H9 (cell line): ENCODE measurements at regions not wholly inside any gene's neighbourhood (a gene's known extent, or its start where the extent isn't known, plus 50 kb on each side); places are given as distances from the start of the nearest gene placed in this dataset.

Experiments
- DNase-seq: peaks from one replicate; pipeline ENCODE4 v3.0.0-alpha.2; 2017
- H2AFZ ChIP-seq: one replicate; pipeline ENCODE4 v1.6.1; 2013; ENCODE audit warnings: mild to moderate bottlenecking, low read length, control low read depth, moderate library complexity
- H2AK5ac ChIP-seq: 2 replicates; pipeline ENCODE4 v1.6.1; 2013; ENCODE audit warnings: low read length, control low read depth, mixed read lengths; ENCODE audit not compliant: insufficient read length
- H2BK120ac ChIP-seq: one replicate; pipeline ENCODE4 v1.6.1; 2013; ENCODE audit warnings: low read depth, mild to moderate bottlenecking, low read length, control low read depth, inconsistent platforms; ENCODE audit not compliant: poor library complexity, severe bottlenecking
- H2BK12ac ChIP-seq: 2 replicates; pipeline ENCODE4 v1.6.1; 2013; ENCODE audit warnings: low read length, control low read depth, mixed read lengths, low read depth; ENCODE audit not compliant: insufficient read length
- H2BK15ac ChIP-seq: 2 replicates; pipeline ENCODE4 v1.6.1; 2013; ENCODE audit warnings: low read depth, low read length, control low read depth
- H2BK20ac ChIP-seq: one replicate; pipeline ENCODE4 v1.6.1; 2013; ENCODE audit warnings: low read depth, mild to moderate bottlenecking, low read length, control low read depth, inconsistent platforms; ENCODE audit not compliant: poor library complexity, severe bottlenecking
- H2BK5ac ChIP-seq: 2 replicates; pipeline ENCODE4 v1.6.1; 2013; ENCODE audit warnings: low read length, control low read depth, mixed read lengths; ENCODE audit not compliant: insufficient read length
- H3K14ac ChIP-seq: 2 replicates; pipeline ENCODE4 v1.6.1; 2013; ENCODE audit warnings: low read length, control low read depth; ENCODE audit not compliant: insufficient read depth
- H3K18ac ChIP-seq: 2 replicates; pipeline ENCODE4 v1.6.1; 2013; ENCODE audit warnings: low read depth, mild to moderate bottlenecking, mixed read lengths, low read length, control low read depth; ENCODE audit not compliant: insufficient read length
- H3K23ac ChIP-seq: 2 replicates; pipeline ENCODE4 v1.6.1; 2013; ENCODE audit warnings: low read length, control low read depth, mixed read lengths, low read depth; ENCODE audit not compliant: insufficient read length
- H3K23me2 ChIP-seq: 2 replicates; pipeline ENCODE4 v1.6.1; 2013; ENCODE audit warnings: low read depth, mild to moderate bottlenecking, mixed read lengths, low read length, control low read depth; ENCODE audit not compliant: insufficient read length, poor library complexity, severe bottlenecking
- H3K27ac ChIP-seq: 2 replicates; pipeline ENCODE4 v1.5.1; 2013; ENCODE audit warnings: low read length, control low read depth, mixed read lengths, low read depth; ENCODE audit not compliant: insufficient read length
- H3K27me3 ChIP-seq: 2 replicates; pipeline ENCODE4 v1.6.1; 2013; ENCODE audit warnings: low read length, control low read depth, inconsistent platforms; ENCODE audit not compliant: insufficient read depth
- H3K4ac ChIP-seq: 2 replicates; pipeline ENCODE4 v1.6.1; 2013; ENCODE audit warnings: low read depth, mild to moderate bottlenecking, control low read depth, inconsistent platforms, low read length, moderate library complexity
- H3K4me1 ChIP-seq: 2 replicates; pipeline ENCODE4 v1.6.1; 2013; ENCODE audit warnings: low read length, control low read depth, inconsistent platforms; ENCODE audit not compliant: insufficient read depth
- H3K4me2 ChIP-seq: 2 replicates; pipeline ENCODE4 v1.6.1; 2013; ENCODE audit warnings: low read length, control low read depth, mixed read lengths; ENCODE audit not compliant: insufficient read length, insufficient read depth
- H3K56ac ChIP-seq: 2 replicates; pipeline ENCODE4 v1.6.1; 2013; ENCODE audit warnings: low read depth, mild to moderate bottlenecking, mixed read lengths, low read length, control low read depth; ENCODE audit not compliant: insufficient read length
- H3K79me1 ChIP-seq: 2 replicates; pipeline ENCODE4 v1.6.1; 2013; ENCODE audit warnings: low read depth, mild to moderate bottlenecking, moderate library complexity, low read length, control low read depth, inconsistent platforms; ENCODE audit not compliant: insufficient read depth, poor library complexity, severe bottlenecking
- H3K79me2 ChIP-seq: 2 replicates; pipeline ENCODE4 v1.6.1; 2013; ENCODE audit warnings: low read length, control low read depth, inconsistent platforms; ENCODE audit not compliant: insufficient read depth
- H3K9ac ChIP-seq: 2 replicates; pipeline ENCODE4 v1.6.1; 2013; ENCODE audit warnings: low read length, control low read depth, mixed read lengths; ENCODE audit not compliant: insufficient read length; ENCODE audit errors: extremely low read depth
- H3K9me3 ChIP-seq: one replicate; pipeline ENCODE4 v1.6.1; 2013; ENCODE audit warnings: low read depth, low read length, inconsistent platforms; ENCODE audit not compliant: control insufficient read depth
- H3T11ph ChIP-seq: one replicate; pipeline ENCODE4 v1.6.1; 2013; ENCODE audit warnings: mild to moderate bottlenecking, low read length, control low read depth, inconsistent platforms
- H4K20me1 ChIP-seq: one replicate; pipeline ENCODE4 v1.6.1; 2013; ENCODE audit not compliant: control insufficient read depth, insufficient read length, insufficient read depth
- H4K5ac ChIP-seq: 2 replicates; pipeline ENCODE4 v1.6.1; 2013; ENCODE audit warnings: low read depth, mild to moderate bottlenecking, mixed read lengths, low read length, control low read depth; ENCODE audit not compliant: insufficient read length
- H4K8ac ChIP-seq: replicated peaks from 2 replicates; pipeline ENCODE4 v1.6.1; 2013; ENCODE audit warnings: low read length, control low read depth, mixed read lengths, low read depth; ENCODE audit not compliant: insufficient read length
- H4K91ac ChIP-seq: 2 replicates; pipeline ENCODE4 v1.6.1; 2013; ENCODE audit warnings: low read depth, mild to moderate bottlenecking, moderate library complexity, mixed read lengths, low read length, control low read depth; ENCODE audit not compliant: insufficient read length
- H3K27ac Mint-ChIP-seq, 3 experiments: 2 replicates in 2 of 3; 3 replicates in 1 of 3; pipeline ENCODE4 v1.8.0; 2020 to 2021; ENCODE audit warnings: mixed read lengths in 3 of 3, mild to moderate bottlenecking in 1 of 3, moderate library complexity in 1 of 3
- H3K27me3 Mint-ChIP-seq: 2 replicates; pipeline ENCODE4 v1.8.0; 2021; ENCODE audit warnings: low read depth, mild to moderate bottlenecking, moderate library complexity, mixed read lengths
- H3K36me3 Mint-ChIP-seq, 3 experiments: 2 replicates in 2 of 3; 3 replicates in 1 of 3; pipeline ENCODE4 v1.8.0; 2020 to 2021; ENCODE audit warnings: low read depth in 3 of 3, mixed read lengths in 3 of 3; ENCODE audit not compliant: insufficient read depth in 1 of 3
- H3K4me1 Mint-ChIP-seq, 2 experiments: 2 replicates each; pipeline ENCODE4 v1.8.0; 2020; ENCODE audit warnings: mixed read lengths in 2 of 2
- H3K4me3 Mint-ChIP-seq, 2 experiments: 2 replicates in 1 of 2; 3 replicates in 1 of 2; pipeline ENCODE4 v1.8.0; 2020 to 2021; ENCODE audit warnings: mild to moderate bottlenecking in 2 of 2, mixed read lengths in 2 of 2, moderate library complexity in 1 of 2
- H3K9me3 Mint-ChIP-seq, 2 experiments: 2 replicates in 1 of 2; 3 replicates in 1 of 2; pipeline ENCODE4 v1.8.0; 2020; ENCODE audit warnings: mild to moderate bottlenecking in 2 of 2, mixed read lengths in 2 of 2, moderate library complexity in 1 of 2
- WGBS: extraction: QIAGEN DNeasy Blood & Tissue Kit; methylation state at CpG from one replicate; pipeline ENCODE4 v1.1.7; 2013; ENCODE audit warnings: missing lambda C conversion rate, low lambda C conversion rate, mixed read lengths; ENCODE audit not compliant: insufficient read length; ENCODE audit errors: extremely low coverage; 5-methylcytosine and 5-hydroxymethylcytosine counted together
- TF ChIP-seq, protein P1 (sequence below): fragments of 200-600 bp; sonication (generic); conservative IDR thresholded peaks from 3 replicates; pipeline ENCODE4 v1.8.0; 2021; ENCODE audit warnings: antibody characterized with exemption, mild to moderate bottlenecking

DNA sequence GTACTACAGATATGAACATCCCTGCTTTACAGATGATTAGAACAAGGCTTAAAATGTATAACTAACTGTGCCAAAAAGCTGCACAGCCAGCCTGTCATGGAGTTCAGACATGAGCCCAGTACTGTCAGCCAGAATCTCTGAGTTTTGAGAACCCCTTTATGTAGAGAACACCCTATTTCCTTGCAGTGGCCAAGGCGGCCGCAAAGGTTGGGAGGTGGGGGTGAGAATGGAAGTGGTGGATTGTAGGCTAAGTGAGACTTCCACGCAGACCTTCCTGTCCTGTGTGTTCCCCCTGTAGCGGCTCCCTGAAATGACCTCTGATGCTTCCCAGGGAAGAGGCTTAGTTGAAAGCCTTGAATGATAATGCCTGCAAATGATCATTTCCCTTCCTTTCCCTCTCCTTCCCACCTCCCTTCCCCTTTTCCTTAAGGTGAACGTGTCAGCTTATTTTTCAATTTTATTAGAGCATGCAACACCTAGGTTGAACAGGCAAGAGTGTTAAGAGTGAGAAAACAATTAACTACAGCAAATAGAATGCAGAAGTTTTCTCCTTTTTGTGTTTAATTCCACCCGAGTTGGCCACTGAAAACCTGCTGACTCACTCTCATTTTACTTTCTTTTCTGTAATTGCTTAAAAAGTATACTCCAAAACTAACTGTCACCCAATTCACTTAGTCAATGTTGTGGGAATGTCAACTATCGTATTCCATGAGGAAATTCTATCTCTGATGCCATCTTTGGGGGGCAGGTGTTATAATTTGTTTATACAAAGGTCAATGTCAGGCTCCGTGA lies 167.0 kb upstream of the EDNRB start:
- H3K23ac ChIP-seq: no peak overlapping the region
- no peak overlapping the region for H2BK5ac ChIP-seq
- H3K9me3 Mint-ChIP-seq: peaks cover 21 to 25% of the 10 kb centered on the region in 2 experiments
- no peaks in the 10 kb centered on the region for H3K23me2 ChIP-seq
- no peaks in the 10 kb centered on the region for H3K27me3 Mint-ChIP-seq
- no CpG with 5 or more reads among the region's 8 CpGs for WGBS
- TF ChIP-seq, protein P1, sequence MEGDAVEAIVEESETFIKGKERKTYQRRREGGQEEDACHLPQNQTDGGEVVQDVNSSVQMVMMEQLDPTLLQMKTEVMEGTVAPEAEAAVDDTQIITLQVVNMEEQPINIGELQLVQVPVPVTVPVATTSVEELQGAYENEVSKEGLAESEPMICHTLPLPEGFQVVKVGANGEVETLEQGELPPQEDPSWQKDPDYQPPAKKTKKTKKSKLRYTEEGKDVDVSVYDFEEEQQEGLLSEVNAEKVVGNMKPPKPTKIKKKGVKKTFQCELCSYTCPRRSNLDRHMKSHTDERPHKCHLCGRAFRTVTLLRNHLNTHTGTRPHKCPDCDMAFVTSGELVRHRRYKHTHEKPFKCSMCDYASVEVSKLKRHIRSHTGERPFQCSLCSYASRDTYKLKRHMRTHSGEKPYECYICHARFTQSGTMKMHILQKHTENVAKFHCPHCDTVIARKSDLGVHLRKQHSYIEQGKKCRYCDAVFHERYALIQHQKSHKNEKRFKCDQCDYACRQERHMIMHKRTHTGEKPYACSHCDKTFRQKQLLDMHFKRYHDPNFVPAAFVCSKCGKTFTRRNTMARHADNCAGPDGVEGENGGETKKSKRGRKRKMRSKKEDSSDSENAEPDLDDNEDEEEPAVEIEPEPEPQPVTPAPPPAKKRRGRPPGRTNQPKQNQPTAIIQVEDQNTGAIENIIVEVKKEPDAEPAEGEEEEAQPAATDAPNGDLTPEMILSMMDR: no peak
- no peak overlapping the region; the same call in 1 of the 2 replicates for H2BK15ac ChIP-seq
- peaks cover 12 to 18% (median 14%) of the 10 kb centered on the region in 3 experiments for H3K36me3 Mint-ChIP-seq
- no peak overlapping the region for H4K8ac ChIP-seq
- H3K18ac ChIP-seq: no peak overlapping the region
- H3T11ph ChIP-seq: no peak overlapping the region
- no peak overlapping the region for H4K5ac ChIP-seq
- H3K9ac ChIP-seq: no peak overlapping the region
- no peak overlapping the region for H3K14ac ChIP-seq
- H3K4me2 ChIP-seq: no peak overlapping the region
- H3K27ac ChIP-seq: no peak overlapping the region
- H2BK120ac ChIP-seq: no peak overlapping the region
- no peaks in the 10 kb centered on the region for H3K9me3 ChIP-seq
- H3K4me1 ChIP-seq: peaks cover 3% of the 10 kb centered on the region; the same call in 1 of the 2 replicates
- H4K91ac ChIP-seq: no peak overlapping the region
- H2AK5ac ChIP-seq: no peak overlapping the region
- H3K79me1 ChIP-seq: no peaks in the 10 kb centered on the region
- H2BK20ac ChIP-seq: no peak overlapping the region
- no peak for DNase-seq
- H3K4ac ChIP-seq: no peak overlapping the region
- no peak overlapping the region for H3K4me3 Mint-ChIP-seq
- H3K56ac ChIP-seq: no peak overlapping the region
- no peaks in the 10 kb centered on the region for H4K20me1 ChIP-seq
- no peaks in the 10 kb centered on the region for H3K27me3 ChIP-seq
- no peak overlapping the region for H2BK12ac ChIP-seq
- peaks cover 8 to 15% of the 10 kb centered on the region in 2 experiments for H3K4me1 Mint-ChIP-seq
- peak overlapping the region in 2 of 3 experiments; percentile 11 to 87; a peak in 3 of 7 replicates for H3K27ac Mint-ChIP-seq
- H3K79me2 ChIP-seq: no peaks in the 10 kb centered on the region
- H2AFZ ChIP-seq: no peak overlapping the region
